Activated naive CD8-positive, alpha-beta T cell treated with anti-CD3 and anti-CD28 coated beads for 36 hours (primary cell): ENCODE measurements at regions not wholly inside any gene's neighbourhood (a gene's known extent, or its start where the extent isn't known, plus 50 kb on each side); places are given as distances from the start of the nearest gene placed in this dataset.

Experiments
- DNase-seq: peaks from one replicate; pipeline ENCODE4 v3.0.0; 2021
- H3K27ac Mint-ChIP-seq: one replicate; pipeline ENCODE4 v1.8.0; 2022; ENCODE audit warnings: mild to moderate bottlenecking, moderate library complexity, mixed read lengths
- H3K27me3 Mint-ChIP-seq: one replicate; pipeline ENCODE4 v1.8.0; 2022; ENCODE audit warnings: mild to moderate bottlenecking, mixed read lengths
- H3K36me3 Mint-ChIP-seq: one replicate; pipeline ENCODE4 v1.8.0; 2021; ENCODE audit warnings: mild to moderate bottlenecking, mixed read lengths
- H3K4me1 Mint-ChIP-seq: one replicate; pipeline ENCODE4 v1.8.0; 2021; ENCODE audit warnings: mixed read lengths
- H3K4me3 Mint-ChIP-seq: one replicate; pipeline ENCODE4 v1.8.0; 2022; ENCODE audit warnings: mild to moderate bottlenecking, moderate library complexity, mixed read lengths
- H3K9me3 Mint-ChIP-seq: one replicate; pipeline ENCODE4 v1.8.0; 2022; ENCODE audit warnings: mixed read lengths

GRCh38 chr4:1509366-1509765 is 103.1 kb upstream of the NKX1-1 start:
- H3K9me3 Mint-ChIP-seq = no peaks in the 10 kb centered on the region
- DNase-seq = no peak
- H3K27ac Mint-ChIP-seq = no peak overlapping the region
- no peak overlapping the region for H3K4me3 Mint-ChIP-seq
- H3K4me1 Mint-ChIP-seq = no peaks in the 10 kb centered on the region
- peaks cover 13% of the 10 kb centered on the region for H3K27me3 Mint-ChIP-seq
- H3K36me3 Mint-ChIP-seq = no peaks in the 10 kb centered on the region

DNA sequence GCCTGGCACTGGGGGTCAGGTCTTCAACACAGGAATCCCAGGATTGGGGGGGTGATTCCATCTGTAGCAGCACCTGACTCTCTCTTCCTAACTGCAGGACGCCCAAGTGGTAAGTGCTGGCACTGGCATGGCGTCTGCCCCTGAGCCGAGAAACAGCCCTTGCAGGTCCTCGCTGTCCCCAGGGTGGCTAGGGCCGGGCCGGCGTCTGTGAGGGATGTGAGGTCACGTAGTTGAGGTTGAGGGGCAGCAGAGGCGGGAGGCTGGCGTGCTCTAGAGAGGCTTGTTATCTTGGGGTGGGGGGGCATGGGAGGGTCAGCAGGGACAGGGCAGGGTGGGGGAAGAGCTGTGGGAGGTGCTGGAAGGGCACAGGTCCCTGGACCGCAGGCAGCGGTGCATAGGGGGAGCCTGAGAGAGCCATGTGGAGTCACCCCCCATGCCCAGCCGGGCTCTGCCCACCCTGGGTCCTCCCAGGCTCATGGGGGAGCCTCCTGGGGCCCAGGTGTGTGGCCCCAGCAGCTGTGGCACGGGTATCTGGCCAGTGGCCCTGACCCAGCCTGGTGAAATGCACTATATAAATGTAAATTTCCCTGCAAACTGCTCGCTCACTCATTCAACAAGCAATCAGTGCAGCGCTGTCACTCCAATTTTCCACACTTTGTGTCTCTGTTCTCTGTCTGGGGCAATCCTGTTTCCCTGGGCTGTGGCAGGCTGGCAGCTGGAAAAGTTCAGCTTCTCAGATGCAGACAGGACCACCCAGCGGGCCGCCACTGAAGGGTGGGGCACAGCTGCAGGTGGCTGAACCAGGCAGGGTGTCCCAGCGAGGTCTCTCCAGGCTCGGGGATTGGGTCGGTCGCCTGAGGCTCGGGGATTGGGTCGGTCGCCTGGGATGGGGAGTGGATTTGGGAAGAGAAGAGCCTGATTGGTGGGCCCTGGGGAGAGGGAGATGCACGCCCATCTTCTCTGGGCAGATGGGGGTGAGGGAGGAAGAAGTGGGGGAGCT is 102.2 kb upstream of the NKX1-1 start:
- H3K4me1 Mint-ChIP-seq = no peaks in the 10 kb centered on the region
- peaks cover 13% of the 10 kb centered on the region for H3K27me3 Mint-ChIP-seq
- no peak for DNase-seq
- H3K9me3 Mint-ChIP-seq = no peaks in the 10 kb centered on the region
- H3K4me3 Mint-ChIP-seq = no peak overlapping the region
- no peaks in the 10 kb centered on the region for H3K36me3 Mint-ChIP-seq
- no peak overlapping the region for H3K27ac Mint-ChIP-seq

DNA sequence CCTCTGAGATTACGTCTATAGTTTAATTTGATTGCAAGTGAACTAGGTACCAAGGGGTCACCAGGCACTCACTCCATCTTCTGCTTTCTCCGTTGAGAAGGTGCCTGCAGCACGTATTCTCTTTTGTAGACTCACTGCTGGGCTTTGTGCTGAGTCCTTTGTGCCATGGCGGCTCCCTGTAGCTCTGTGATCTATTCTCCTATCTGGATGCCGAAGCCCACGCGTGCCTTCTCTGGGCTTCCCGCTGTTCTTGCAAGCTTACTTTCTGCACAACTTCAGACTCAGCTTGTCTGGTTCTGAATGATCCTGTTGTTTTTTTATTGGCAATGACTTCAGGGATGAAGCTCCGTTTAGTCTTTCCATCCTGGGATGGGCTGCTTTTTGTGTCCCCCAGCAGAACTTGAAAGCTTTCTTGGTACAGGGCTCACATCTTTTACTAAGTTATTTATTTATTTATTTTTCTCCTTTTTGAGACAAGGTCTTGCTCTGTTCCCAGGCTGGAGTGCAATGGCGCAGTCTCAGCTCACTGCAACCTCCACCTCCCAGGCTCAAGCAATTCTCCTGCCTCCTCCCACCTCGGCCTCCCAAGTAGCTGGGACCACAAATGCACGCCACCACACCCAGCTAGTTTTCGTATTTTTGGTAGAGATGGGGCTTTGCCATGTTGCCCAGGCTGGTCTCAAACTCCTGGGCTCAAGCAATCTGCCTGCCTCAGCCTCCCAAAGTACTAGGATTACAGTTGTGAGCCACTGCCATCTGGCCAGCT is 100.9 kb upstream of the NKX1-1 start:
- no peaks in the 10 kb centered on the region for H3K36me3 Mint-ChIP-seq
- no peak for DNase-seq
- H3K27ac Mint-ChIP-seq = no peak overlapping the region
- H3K9me3 Mint-ChIP-seq = no peaks in the 10 kb centered on the region
- no peaks in the 10 kb centered on the region for H3K4me1 Mint-ChIP-seq
- peaks cover 13% of the 10 kb centered on the region for H3K27me3 Mint-ChIP-seq
- no peak overlapping the region for H3K4me3 Mint-ChIP-seq

DNA sequence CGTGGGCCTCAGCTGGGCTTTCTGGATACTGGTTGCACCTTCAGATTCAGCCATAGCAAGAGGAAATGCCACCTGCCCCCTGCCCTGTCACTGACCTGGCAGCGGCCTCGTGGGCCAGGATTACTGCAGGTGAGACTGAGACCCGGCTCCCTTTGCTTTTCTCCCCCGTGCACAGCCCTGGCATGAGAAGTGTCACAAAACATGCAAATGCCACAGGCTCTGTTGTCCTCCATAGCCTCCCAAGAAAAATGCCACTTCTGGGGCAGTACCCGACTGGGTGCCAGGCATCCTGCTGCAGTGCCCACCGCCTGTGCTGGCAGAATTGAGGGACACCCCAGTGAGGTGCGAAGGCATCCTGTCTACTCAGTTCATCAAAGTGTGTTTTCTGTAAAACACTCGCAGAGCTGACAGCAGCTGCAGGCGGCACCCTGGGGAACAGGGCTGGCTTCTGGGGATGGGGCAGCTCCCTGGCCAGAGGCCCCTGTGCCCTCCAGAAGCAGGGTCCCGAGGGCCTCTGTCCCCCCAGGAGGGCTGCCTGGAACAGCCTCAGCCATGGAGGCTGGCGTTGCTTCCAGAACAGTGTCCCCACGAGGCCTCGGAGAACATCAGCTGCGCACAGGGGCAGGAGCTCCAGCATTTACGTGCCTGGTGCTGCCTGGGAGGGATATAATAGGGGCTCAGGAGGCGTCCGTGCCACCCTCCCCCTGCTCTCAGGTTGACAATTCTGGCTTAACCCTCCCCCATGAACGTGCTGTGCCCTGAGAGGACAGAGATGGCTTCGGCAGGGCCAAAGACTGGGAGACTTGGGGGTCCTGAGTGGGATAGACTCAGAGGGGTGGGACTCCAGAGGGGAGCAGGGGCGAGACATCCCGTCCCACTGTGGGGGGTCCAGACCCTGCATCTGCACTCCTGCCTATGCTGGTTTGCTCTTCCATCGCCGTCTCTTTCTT is 99.5 kb upstream of the NKX1-1 start:
- H3K4me1 Mint-ChIP-seq = no peaks in the 10 kb centered on the region
- no peak overlapping the region for H3K4me3 Mint-ChIP-seq
- no peaks in the 10 kb centered on the region for H3K9me3 Mint-ChIP-seq
- no peaks in the 10 kb centered on the region for H3K36me3 Mint-ChIP-seq
- H3K27ac Mint-ChIP-seq = no peak overlapping the region
- DNase-seq = no peak
- H3K27me3 Mint-ChIP-seq = peaks cover 10% of the 10 kb centered on the region

DNA sequence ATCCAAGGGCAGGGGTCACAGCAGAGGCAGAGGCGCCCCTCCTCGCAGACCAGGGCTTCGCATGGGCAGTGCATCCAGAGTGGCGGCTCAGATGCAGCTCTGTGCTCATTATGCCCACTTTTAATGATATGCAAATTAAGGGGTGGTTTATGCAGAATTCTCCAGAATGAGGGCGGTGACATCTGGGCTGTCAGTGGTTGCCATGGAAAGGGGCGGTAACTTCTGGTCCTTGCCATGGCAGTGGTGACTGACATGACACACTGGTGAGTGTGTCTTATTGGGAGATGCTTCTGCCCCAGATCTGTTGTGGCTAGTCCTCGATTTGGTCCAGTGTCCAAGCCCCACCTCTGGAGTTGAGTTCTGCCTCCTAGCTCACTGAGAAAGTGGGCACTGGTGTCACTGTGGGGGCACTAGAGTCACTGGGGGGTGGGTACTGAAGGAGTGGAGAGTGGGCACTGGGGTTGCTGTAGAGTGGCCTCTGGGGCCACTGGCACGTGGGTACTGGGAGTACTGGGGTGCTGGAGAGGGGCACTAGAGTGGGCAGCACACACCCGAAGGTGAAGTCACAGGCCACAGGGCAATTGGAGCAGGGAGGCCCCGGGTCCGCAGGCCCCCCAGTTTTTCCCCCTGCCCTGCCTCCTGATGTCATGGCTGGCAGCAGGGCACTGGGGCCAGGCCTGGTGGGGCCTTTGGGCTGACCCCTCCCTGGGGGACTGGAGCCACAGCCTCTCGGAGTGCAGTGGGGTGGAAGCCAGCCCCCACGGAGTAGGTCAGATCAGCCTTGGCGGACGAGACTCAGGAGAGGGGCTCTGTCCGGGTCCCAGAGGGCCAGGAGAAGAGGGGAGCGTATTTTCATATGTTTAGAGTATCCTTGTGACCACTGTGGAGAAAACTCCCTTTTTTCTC is 98.6 kb upstream of the NKX1-1 start:
- no peaks in the 10 kb centered on the region for H3K36me3 Mint-ChIP-seq
- no peak for DNase-seq
- H3K4me3 Mint-ChIP-seq = no peak overlapping the region
- no peak overlapping the region for H3K27ac Mint-ChIP-seq
- peaks cover 10% of the 10 kb centered on the region for H3K27me3 Mint-ChIP-seq
- no peaks in the 10 kb centered on the region for H3K4me1 Mint-ChIP-seq
- H3K9me3 Mint-ChIP-seq = no peaks in the 10 kb centered on the region

DNA sequence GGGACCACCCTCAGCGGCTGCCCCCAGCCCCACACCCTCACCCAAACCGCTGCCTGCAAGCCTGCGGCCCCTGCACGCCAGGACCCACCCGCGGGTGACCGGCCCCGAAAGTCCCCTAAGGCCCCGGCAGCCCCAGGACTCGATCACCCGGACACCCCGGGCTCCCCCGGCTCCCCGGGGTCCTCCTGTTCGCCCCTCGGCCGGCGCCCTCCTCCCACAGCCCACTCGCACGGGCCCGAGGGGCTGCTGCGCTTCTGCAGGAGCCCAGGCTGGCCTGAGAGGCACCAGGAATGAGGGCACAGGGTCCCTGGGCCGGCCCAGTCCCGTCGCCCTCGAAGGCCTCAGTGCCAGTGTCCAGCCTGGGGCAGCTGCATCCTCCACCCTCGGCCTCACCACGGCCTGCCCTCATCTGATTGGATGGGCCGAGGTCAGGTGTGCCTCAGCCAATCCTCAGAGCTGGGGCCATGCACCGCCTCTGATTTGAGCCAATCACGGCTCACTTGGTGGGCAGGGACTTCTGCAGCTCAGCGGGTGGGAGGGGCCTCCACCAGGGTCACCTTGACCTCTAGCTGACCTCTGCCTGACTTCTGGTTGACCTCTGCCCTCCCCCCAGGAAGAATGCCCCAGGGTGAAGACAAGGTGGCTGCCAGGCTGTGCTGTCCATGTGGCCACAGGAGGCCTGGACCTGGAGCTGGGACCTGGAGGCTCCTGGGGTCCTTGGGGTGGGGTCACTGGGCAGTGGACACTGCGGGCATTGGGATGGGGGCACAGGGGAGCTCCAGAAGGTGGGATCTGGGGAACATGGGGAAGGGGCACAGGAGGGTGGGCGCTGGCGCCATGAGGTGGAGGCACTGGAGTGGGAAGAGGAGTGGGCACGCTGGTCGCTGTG is 97.6 kb upstream of the NKX1-1 start:
- Mint-ChIP-seq H3K36me3 (no peaks in the 10 kb centered on the region), H3K27ac (no peak overlapping the region), H3K4me3 (no peak overlapping the region), H3K9me3 (no peaks in the 10 kb centered on the region), H3K4me1 (no peaks in the 10 kb centered on the region), H3K27me3 (peaks cover 10% of the 10 kb centered on the region)
- no peak for DNase-seq

GRCh38 chr4:1502976-1503375 is 96.7 kb upstream of the NKX1-1 start:
- H3K27me3 Mint-ChIP-seq = peaks cover 9% of the 10 kb centered on the region
- no peaks in the 10 kb centered on the region for H3K36me3 Mint-ChIP-seq
- no peak overlapping the region for H3K4me3 Mint-ChIP-seq
- no peaks in the 10 kb centered on the region for H3K4me1 Mint-ChIP-seq
- no peak for DNase-seq
- H3K9me3 Mint-ChIP-seq = no peaks in the 10 kb centered on the region
- no peak overlapping the region for H3K27ac Mint-ChIP-seq

GRCh38 chr4:1502501-1502886 is 96.3 kb upstream of the NKX1-1 start:
- Mint-ChIP-seq H3K27me3 (peaks cover 6% of the 10 kb centered on the region), H3K36me3 (no peaks in the 10 kb centered on the region), H3K27ac (no peak overlapping the region), H3K4me3 (no peak overlapping the region), H3K4me1 (no peaks in the 10 kb centered on the region), H3K9me3 (no peaks in the 10 kb centered on the region)
- no peak for DNase-seq

GRCh38 chr4:1501754-1502500 is 95.7 kb upstream of the NKX1-1 start:
- no peak for DNase-seq

DNA sequence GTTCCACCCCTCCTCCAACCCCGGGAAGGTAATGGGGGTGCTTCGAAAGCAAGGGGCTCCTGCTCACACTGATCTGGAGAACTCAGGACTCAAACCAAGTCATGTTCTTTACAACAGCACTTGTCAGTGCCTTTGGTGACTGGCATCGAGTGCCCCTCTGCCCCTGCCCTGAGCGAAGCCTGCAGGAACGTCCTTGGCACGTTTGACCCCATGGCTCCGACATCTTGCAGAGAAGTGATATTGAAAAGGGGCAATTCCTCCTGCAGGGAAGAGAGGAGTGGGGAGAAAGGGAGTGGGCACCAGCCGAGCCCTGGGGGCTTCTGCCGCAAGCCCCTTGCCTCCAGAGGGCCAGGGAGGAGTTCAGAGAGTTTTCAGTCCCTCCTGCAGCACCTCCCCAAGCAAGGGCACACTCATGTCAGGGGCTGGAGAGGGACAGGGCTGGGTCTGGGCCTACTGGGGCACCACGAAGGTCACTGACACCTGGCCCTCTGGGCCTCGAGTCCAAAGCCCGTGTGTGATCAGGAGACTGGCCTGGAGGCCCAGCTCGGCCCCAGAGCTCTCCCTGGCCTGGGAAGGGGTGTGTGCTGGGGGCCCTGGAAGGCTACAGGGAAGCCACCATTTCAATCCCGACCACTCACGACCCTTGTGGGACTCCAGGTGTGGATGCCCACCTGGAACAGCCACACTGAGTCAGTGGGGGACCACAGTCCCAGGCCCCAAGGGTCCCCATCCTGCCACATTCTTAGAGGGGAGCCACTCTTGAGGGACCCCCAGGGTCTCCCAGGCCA is 94.9 kb upstream of the NKX1-1 start:
- Mint-ChIP-seq H3K27me3 (no peaks in the 10 kb centered on the region), H3K36me3 (no peaks in the 10 kb centered on the region), H3K4me3 (no peak overlapping the region), H3K4me1 (no peaks in the 10 kb centered on the region), H3K27ac (no peak overlapping the region), H3K9me3 (no peaks in the 10 kb centered on the region)
- DNase-seq = no peak

More at GRCh38 chr4:1501754-1502500, 95.7 kb upstream of the NKX1-1 start:
- no peaks in the 10 kb centered on the region for H3K4me1 Mint-ChIP-seq
- H3K4me3 Mint-ChIP-seq = no peak overlapping the region
- H3K9me3 Mint-ChIP-seq = no peaks in the 10 kb centered on the region
- no peak overlapping the region for H3K27ac Mint-ChIP-seq
- H3K27me3 Mint-ChIP-seq = peaks cover 4% of the 10 kb centered on the region
- no peaks in the 10 kb centered on the region for H3K36me3 Mint-ChIP-seq

GRCh38 chr4:1500231-1500965 is 94.2 kb upstream of the NKX1-1 start:
- Mint-ChIP-seq H3K4me3 (no peak overlapping the region), H3K9me3 (no peaks in the 10 kb centered on the region), H3K27ac (no peak overlapping the region), H3K4me1 (no peaks in the 10 kb centered on the region), H3K36me3 (no peaks in the 10 kb centered on the region), H3K27me3 (no peaks in the 10 kb centered on the region)
- DNase-seq = no peak
